ENCODE measurements at regions not wholly inside any gene's neighbourhood (a gene's known extent, or its start where the extent isn't known, plus 50 kb on each side); places are given as distances from the start of the nearest gene placed in this dataset.
"Not testable (repeated sequence)": the region's sequence is repeated elsewhere in the genome, so short reads cannot be mapped to it uniquely, and the experiment has no call there.

GRCh38 chr12:17015501-17015900, 409.5 kb upstream of the LMO3 start:
- Mint-ChIP-seq H3K27ac (no peak overlapping the region), H3K4me1 (no peaks in the 10 kb centered on the region), H3K9me3 (peaks cover 10% of the 10 kb centered on the region), H3K27me3 (ENCODE audit: low read depth) (peaks cover 7% of the 10 kb centered on the region), H3K4me3 (no peak overlapping the region), H3K36me3 (no peaks in the 10 kb centered on the region)
- no peak for DNase-seq (ENCODE audit: low spot score in 2 of 2, unreplicated experiment in 2 of 2)
- no peak for TF ChIP-seq CTCF (IDR thresholded peaks at IDR 0.05; ENCODE audit: unreplicated experiment)

DNA sequence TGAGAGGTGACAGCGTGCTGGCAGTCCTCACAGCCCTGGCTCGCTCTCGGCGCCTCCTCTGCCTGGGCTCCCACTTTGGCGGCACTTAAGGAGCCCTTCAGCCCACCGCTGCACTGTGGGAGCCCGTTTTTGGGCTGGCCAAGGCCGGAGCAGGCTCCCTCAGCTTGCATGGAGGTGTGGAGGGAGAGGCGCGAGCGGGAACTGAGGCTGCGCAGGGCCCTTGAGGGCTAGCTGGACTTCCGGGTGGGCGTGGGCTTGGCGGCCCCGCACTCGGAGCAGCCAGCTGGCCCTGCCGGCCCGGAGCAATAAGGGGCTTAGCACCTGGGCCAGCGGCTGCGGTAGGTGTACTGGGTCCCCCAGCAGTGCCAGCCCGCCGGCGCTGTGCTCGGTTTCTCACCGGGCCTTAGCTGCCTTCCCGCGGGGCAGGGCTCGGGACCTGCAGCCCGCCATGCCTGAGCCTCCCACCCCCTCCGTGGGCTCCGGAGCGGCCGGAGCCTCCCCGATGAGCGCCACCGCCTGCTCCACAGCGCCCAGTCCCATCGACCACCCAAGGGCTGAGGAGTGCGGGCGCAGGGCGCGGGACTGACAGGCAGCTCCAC, 401.6 kb upstream of the LMO3 start:
- not testable (repeated sequence) for H3K27me3 Mint-ChIP-seq (ENCODE audit: low read depth); H3K4me3 Mint-ChIP-seq; H3K9me3 Mint-ChIP-seq; DNase-seq (ENCODE audit: low spot score in 2 of 2, unreplicated experiment in 2 of 2); H3K27ac Mint-ChIP-seq; H3K36me3 Mint-ChIP-seq; H3K4me1 Mint-ChIP-seq

DNA sequence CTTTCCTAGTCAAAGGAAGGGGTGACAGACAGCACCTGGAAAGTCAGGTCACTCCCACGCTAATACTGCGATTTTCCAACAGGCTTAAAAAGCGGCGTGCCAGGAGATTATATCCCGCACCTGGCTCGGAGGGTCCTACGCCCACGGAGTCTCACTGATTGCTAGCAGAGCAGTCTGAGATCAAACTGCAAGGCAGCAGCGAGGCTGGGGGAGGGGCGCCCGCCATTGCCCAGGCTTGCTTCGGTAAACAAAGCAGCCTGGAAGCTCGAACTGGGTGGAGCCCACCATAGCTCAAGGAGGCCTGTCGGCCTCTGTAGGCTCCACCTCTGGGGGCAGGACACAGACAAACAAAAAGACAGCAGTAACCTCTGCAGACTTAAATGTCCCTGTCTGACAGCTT, 392.6 kb upstream of the LMO3 start:
- H3K4me1 Mint-ChIP-seq, H3K27ac Mint-ChIP-seq: not testable (repeated sequence)
- H3K9me3 Mint-ChIP-seq, result peaks cover 17% of the 10 kb centered on the region

GRCh38 chr12:16984484-16984883, 378.5 kb upstream of the LMO3 start:
- no peak for DNase-seq (ENCODE audit: low spot score in 2 of 2, unreplicated experiment in 2 of 2)
- Mint-ChIP-seq H3K36me3 (no peaks in the 10 kb centered on the region), H3K9me3 (peaks cover 25% of the 10 kb centered on the region), H3K27me3 (ENCODE audit: low read depth) (peaks cover 11% of the 10 kb centered on the region), H3K4me3 (no peak overlapping the region), H3K4me1 (no peaks in the 10 kb centered on the region), H3K27ac (no peak overlapping the region)
- no peak for TF ChIP-seq CTCF (IDR thresholded peaks at IDR 0.05; ENCODE audit: unreplicated experiment)

More for the DNA sequence above, 392.6 kb upstream of the LMO3 start:
- H3K36me3 Mint-ChIP-seq; H3K4me3 Mint-ChIP-seq; DNase-seq (ENCODE audit: low spot score in 2 of 2, unreplicated experiment in 2 of 2); H3K27me3 Mint-ChIP-seq (ENCODE audit: low read depth): not testable (repeated sequence)

DNA sequence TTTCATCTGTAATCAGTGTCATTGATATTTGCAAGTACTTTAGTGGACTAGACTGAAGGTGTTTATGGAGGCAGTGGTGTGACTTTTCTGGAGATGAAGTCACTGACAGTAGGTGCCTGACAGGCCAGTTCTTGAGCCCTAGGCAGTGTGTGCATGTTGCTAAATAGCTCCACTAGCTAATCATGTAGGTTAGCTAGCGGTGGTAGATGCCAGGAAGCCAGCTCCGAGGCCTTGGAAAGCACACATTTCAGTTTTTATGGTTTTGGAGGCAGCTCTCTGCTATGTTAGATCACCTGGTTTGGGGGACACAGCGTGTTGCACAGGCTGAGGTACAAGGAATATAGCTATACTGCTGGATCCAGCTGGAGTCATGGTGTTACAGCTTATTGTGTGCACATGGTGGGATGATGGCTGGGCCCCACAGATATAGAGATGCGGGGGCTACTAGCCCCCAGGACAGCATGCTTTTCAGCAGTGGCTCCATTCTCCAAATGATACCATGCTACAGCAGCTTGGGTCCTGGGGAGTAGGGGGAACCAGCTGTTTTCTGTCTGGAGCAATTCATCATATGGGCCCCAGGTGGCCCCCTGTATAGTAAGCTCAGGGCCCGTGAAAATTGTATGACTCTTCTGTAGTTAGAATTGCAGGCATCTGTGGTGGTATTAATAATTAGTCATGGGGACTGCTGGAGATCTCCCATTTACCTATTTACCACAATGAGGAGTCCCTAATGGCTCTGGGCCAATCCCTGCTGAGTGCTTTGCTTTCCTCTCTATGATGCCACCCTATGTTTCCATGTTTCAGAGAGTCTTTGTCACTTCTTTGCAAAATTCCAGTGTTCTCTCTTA, 367.2 kb upstream of the LMO3 start:
- Mint-ChIP-seq H3K4me3 (no peak overlapping the region), H3K4me1 (no peaks in the 10 kb centered on the region), H3K9me3 (no peaks in the 10 kb centered on the region), H3K36me3 (no peaks in the 10 kb centered on the region), H3K27ac (no peak overlapping the region), H3K27me3 (ENCODE audit: low read depth) (no peaks in the 10 kb centered on the region)
- no peak for TF ChIP-seq CTCF (IDR thresholded peaks at IDR 0.05; ENCODE audit: unreplicated experiment)
- no peak for DNase-seq (ENCODE audit: low spot score in 2 of 2, unreplicated experiment in 2 of 2)

- H3K27ac Mint-ChIP-seq, result no peak overlapping the region
- no peak overlapping the region for H3K4me3 Mint-ChIP-seq
- TF ChIP-seq CTCF (IDR thresholded peaks at IDR 0.05; ENCODE audit: unreplicated experiment), result no peak
- H3K4me1 Mint-ChIP-seq, result no peaks in the 10 kb centered on the region
- H3K27me3 Mint-ChIP-seq (ENCODE audit: low read depth), result peaks cover 1% of the 10 kb centered on the region
- no peaks in the 10 kb centered on the region for H3K9me3 Mint-ChIP-seq
- H3K36me3 Mint-ChIP-seq, result no peaks in the 10 kb centered on the region
- DNase-seq (ENCODE audit: low spot score in 2 of 2, unreplicated experiment in 2 of 2), result no peak
Measured at GRCh38 chr12:16962889-16963288, 356.9 kb upstream of the LMO3 start.

Measured in mesothelial cell of epicardium (in vitro differentiated cells).